ENCODE measurements at regions not wholly inside any gene's neighbourhood (a gene's known extent, or its start where the extent isn't known, plus 50 kb on each side); places are given as distances from the start of the nearest gene placed in this dataset.
"Not testable (repeated sequence)": the region's sequence is repeated elsewhere in the genome, so short reads cannot be mapped to it uniquely, and the experiment has no call there.

- no peak for DNase-seq (ENCODE audit: low read depth, low spot score)
- H3K27ac ChIP-seq = no peak overlapping the region
Observed at GRCh38 chr14:40099316-40099715, 667.1 kb upstream of the FBXO33 start.

- DNase-seq (ENCODE audit: low read depth, low spot score) = no peak
Observed at GRCh38 chr14:40098468-40098867, 666.2 kb upstream of the FBXO33 start.

GRCh38 chr14:40096968-40097367, 664.7 kb upstream of the FBXO33 start:
- H3K27ac ChIP-seq = no peak overlapping the region
- DNase-seq (ENCODE audit: low read depth, low spot score) = no peak

More at GRCh38 chr14:40098468-40098867, 666.2 kb upstream of the FBXO33 start:
- no peak overlapping the region for H3K27ac ChIP-seq

GRCh38 chr14:40093800-40094199, 661.6 kb upstream of the FBXO33 start:
- no peak for DNase-seq (ENCODE audit: low read depth, low spot score)
- no peak overlapping the region for H3K27ac ChIP-seq

- H3K27ac ChIP-seq = no peak overlapping the region
- no peak for DNase-seq (ENCODE audit: low read depth, low spot score)
Observed at GRCh38 chr14:40074169-40074568, 641.9 kb upstream of the FBXO33 start.

- DNase-seq (ENCODE audit: low read depth, low spot score) = no peak
Observed at GRCh38 chr14:40072175-40072574, 639.9 kb upstream of the FBXO33 start.

GRCh38 chr14:40058901-40059897, 627.0 kb upstream of the FBXO33 start:
- no peak for DNase-seq (ENCODE audit: low read depth, low spot score)
- H3K27ac ChIP-seq = no peak overlapping the region

More at GRCh38 chr14:40072175-40072574, 639.9 kb upstream of the FBXO33 start:
- H3K27ac ChIP-seq = no peak overlapping the region

GRCh38 chr14:40053416-40053815, 621.2 kb upstream of the FBXO33 start:
- DNase-seq (ENCODE audit: low read depth, low spot score) = no peak

GRCh38 chr14:40028991-40029390, 596.8 kb upstream of the FBXO33 start:
- no peak for DNase-seq (ENCODE audit: low read depth, low spot score)

More at GRCh38 chr14:40053416-40053815, 621.2 kb upstream of the FBXO33 start:
- no peak overlapping the region for H3K27ac ChIP-seq

GRCh38 chr14:40025101-40025500, 592.9 kb upstream of the FBXO33 start:
- no peak overlapping the region for H3K27ac ChIP-seq
- no peak for DNase-seq (ENCODE audit: low read depth, low spot score)

More at GRCh38 chr14:40028991-40029390, 596.8 kb upstream of the FBXO33 start:
- no peak overlapping the region for H3K27ac ChIP-seq

- no peak overlapping the region for H3K27ac ChIP-seq
- DNase-seq (ENCODE audit: low read depth, low spot score) = no peak
Observed at GRCh38 chr14:40010961-40011360, 578.7 kb upstream of the FBXO33 start.

GRCh38 chr14:40009771-40010170, 577.5 kb upstream of the FBXO33 start:
- H3K27ac ChIP-seq = no peak overlapping the region

GRCh38 chr14:40008345-40008744, 576.1 kb upstream of the FBXO33 start:
- H3K27ac ChIP-seq; DNase-seq (ENCODE audit: low read depth, low spot score): not testable (repeated sequence)

More at GRCh38 chr14:40009771-40010170, 577.5 kb upstream of the FBXO33 start:
- DNase-seq (ENCODE audit: low read depth, low spot score) = no peak

- no peak for DNase-seq (ENCODE audit: low read depth, low spot score)
- no peak overlapping the region for H3K27ac ChIP-seq
Observed at GRCh38 chr14:40004871-40005500, 572.8 kb upstream of the FBXO33 start.

GRCh38 chr14:40003773-40004172, 571.5 kb upstream of the FBXO33 start:
- DNase-seq (ENCODE audit: low read depth, low spot score) = no peak
- H3K27ac ChIP-seq = no peak overlapping the region

GRCh38 chr14:39998854-39999253, 566.6 kb upstream of the FBXO33 start:
- H3K27ac ChIP-seq = no peak overlapping the region
- no peak for DNase-seq (ENCODE audit: low read depth, low spot score)

- H3K27ac ChIP-seq = no peak overlapping the region
- DNase-seq (ENCODE audit: low read depth, low spot score) = no peak
Observed at GRCh38 chr14:39998114-39998513, 565.9 kb upstream of the FBXO33 start.

- no peak overlapping the region for H3K27ac ChIP-seq
- DNase-seq (ENCODE audit: low read depth, low spot score) = no peak
Observed at GRCh38 chr14:39991041-39991440, 558.8 kb upstream of the FBXO33 start.

- no peak for DNase-seq (ENCODE audit: low read depth, low spot score)
- no peak overlapping the region for H3K27ac ChIP-seq
Observed at GRCh38 chr14:39988939-39989338, 556.7 kb upstream of the FBXO33 start.

GRCh38 chr14:39984323-39984722, 552.1 kb upstream of the FBXO33 start:
- no peak for DNase-seq (ENCODE audit: low read depth, low spot score)
- H3K27ac ChIP-seq = no peak overlapping the region

- no peak overlapping the region for H3K27ac ChIP-seq
- DNase-seq (ENCODE audit: low read depth, low spot score) = no peak
Observed at GRCh38 chr14:39977198-39977597, 545.0 kb upstream of the FBXO33 start.
